AG04449 (cell line): ENCODE measurements at regions not wholly inside any gene's neighbourhood (a gene's known extent, or its start where the extent isn't known, plus 50 kb on each side); places are given as distances from the start of the nearest gene placed in this dataset.
A peak's percentile ranks its signal among the peaks of the same experiment; 100 is the strongest.

ENCODE experiments used
- CTCF ChIA-PET: fragments of 350-600 bp; formaldehyde crosslinking; extraction: SDS; loops from one replicate; lab custom pipeline; 2021; ENCODE audit warnings: antibody characterized with exemption; lab: Yijun Ruan, JAX
- POLR2A ChIA-PET: fragments of 400-600, 350-600 bp; formaldehyde crosslinking; extraction: SDS; loops from one replicate; lab custom pipeline; 2020; ENCODE audit warnings: antibody characterized with exemption, inconsistent platforms; lab: Yijun Ruan, JAX
- DNase-seq: peaks from one replicate; pipeline ENCODE4 v3.0.0-alpha.2; 2010; ENCODE audit warnings: low read depth, low spot score
- H3K4me3 ChIP-seq: 2 replicates; pipeline ENCODE4 v1.5.1; 2011; ENCODE audit warnings: low read depth, mild to moderate bottlenecking, control low read depth, low read length
- TF ChIP-seq, protein P1 (sequence below): IDR thresholded peaks from one replicate; pipeline ENCODE4 v1.5.1; 2011; ENCODE audit warnings: mild to moderate bottlenecking, moderate library complexity, low read length, control low read depth, inconsistent platforms; ENCODE audit not compliant: insufficient read depth; ENCODE audit errors: missing control alignments

DNA sequence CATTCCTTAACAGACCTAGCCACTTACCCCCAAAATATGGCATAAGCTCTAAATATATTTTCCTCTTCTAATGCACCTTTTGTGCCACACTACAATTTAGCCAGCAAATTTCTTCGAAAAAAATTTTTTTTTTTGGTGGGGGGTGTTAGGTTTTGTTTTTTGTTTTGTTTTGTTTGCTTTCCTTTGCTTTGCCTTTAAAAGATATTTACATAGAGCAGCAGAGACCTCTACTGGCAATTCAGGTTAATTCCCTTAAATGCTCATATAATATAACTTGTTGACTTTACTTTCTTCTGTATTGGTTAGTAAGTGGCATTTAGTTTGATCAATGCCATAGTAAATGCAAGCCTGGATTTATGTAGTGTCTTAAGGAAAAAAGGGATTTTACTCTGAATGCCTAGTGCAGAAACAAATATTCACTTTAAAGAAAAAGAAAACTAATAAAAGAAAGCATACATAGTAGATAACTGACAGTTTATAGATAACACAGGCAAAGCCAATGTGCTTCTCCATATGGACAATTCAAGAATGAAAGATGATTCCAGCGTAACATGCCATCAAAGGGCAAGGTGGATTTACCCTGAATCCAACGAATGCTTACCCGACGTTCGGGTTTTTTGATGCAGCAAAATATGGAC is 1250.6 kb downstream of the GATA3 start:
- no peak overlapping the region for H3K4me3 ChIP-seq
- ChIA-PET CTCF (interaction anchor here (3.0 kb wide), 1 partner anchor 1780 kb away, joined by 17 read pairs; no protein-coding TSS in a partner anchor), POLR2A (no interaction called here)
- TF ChIP-seq, protein P1, sequence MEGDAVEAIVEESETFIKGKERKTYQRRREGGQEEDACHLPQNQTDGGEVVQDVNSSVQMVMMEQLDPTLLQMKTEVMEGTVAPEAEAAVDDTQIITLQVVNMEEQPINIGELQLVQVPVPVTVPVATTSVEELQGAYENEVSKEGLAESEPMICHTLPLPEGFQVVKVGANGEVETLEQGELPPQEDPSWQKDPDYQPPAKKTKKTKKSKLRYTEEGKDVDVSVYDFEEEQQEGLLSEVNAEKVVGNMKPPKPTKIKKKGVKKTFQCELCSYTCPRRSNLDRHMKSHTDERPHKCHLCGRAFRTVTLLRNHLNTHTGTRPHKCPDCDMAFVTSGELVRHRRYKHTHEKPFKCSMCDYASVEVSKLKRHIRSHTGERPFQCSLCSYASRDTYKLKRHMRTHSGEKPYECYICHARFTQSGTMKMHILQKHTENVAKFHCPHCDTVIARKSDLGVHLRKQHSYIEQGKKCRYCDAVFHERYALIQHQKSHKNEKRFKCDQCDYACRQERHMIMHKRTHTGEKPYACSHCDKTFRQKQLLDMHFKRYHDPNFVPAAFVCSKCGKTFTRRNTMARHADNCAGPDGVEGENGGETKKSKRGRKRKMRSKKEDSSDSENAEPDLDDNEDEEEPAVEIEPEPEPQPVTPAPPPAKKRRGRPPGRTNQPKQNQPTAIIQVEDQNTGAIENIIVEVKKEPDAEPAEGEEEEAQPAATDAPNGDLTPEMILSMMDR: no peak
- no peak for DNase-seq

DNA sequence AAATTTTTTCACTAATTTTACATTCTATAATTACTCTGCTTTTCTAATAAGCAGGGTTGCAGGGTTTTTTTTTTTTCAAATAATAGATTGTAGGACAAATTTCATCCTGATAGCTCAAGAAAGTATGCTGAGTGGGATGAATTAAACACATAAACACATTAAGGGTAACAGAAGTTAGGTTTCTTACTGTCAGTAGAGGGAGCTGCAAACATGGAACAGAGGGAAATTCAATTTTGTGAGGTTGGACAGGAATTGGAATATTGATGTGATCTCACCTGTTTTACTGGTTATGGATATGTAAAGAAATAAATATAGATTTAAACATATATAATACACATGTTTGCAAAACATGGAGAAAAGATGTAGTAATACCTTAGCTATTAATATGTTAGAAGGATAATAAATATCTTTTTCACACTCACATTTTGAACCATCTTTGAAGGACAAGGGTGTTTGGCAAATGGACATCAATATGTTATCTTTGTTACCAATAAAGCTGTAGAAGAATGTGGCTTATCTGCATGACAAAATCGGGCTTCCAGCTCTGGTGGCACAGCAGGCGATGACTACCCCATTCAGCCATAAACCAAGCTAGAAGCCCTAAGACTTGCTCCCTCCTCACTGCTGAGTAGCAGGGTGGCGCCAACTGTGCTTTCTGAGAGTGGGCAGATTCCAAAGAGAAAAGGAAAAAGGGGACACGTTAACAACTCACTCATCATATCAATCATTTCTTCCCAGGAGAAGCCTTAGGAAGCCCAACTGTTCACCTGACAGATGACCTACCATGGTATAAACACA is 1257.4 kb downstream of the GATA3 start:
- DNase-seq: no peak
- POLR2A ChIA-PET: interaction anchor here (0.6 kb wide), 1 partner anchor 1500 kb away, joined by 3 read pairs; no protein-coding TSS in a partner anchor
- TF ChIP-seq, protein P1: no peak
- CTCF ChIA-PET: interaction anchor here (1.1 to 3.4 kb wide), 3 partner anchors 9 to 1724 kb away, joined by 3 to 11 read pairs (median 3); no protein-coding TSS in a partner anchor
- H3K4me3 ChIP-seq: no peak overlapping the region

DNA sequence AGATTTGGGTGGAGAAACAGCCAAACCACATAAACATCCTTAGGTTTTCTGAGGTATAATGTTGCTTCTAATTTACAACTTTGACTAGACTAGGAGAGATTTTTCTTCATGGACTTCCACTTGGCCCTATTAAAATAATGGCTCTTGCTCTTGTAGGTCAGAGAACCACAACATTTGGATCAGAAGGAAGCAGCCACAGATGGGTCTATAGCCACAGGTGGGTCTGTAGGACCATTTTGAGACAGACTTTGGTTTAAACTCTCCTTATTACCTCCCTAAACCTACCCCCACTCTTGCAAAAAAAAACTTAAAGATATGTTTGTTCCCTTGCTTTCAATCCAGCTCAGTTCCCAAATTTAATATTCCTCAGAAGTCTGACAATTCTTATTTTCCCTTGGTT is 1260.8 kb downstream of the GATA3 start:
- no peak overlapping the region for H3K4me3 ChIP-seq
- CTCF ChIA-PET: interaction anchor here (1.8 kb wide), 1 partner anchor 27 kb away, joined by 6 read pairs; no protein-coding TSS in a partner anchor
- POLR2A ChIA-PET: no interaction called here
- TF ChIP-seq, protein P1: no peak
- no peak for DNase-seq

DNA sequence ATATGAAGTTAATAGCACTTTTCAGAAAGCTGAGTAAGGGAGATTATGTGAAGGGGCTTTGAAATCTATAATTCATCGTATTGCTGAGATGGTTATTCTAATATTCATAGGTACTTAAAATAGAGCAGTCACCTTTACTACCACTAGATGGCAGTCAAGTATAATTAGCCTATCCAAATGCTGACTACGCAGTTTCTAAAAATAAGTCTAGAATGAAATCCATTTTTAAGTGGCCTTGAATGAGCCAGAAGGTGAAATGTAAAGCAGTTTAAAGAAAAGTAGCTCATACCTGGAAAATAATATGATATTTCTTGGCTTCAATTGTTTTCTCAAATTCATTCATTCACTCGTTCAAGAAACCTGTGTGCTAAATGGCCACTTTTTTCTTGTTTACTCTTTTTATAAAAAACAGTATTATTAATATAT is 1277.1 kb downstream of the GATA3 start:
- DNase-seq: peak; percentile 10
- TF ChIP-seq, protein P1: peak; percentile 48
- POLR2A ChIA-PET: no interaction called here
- CTCF ChIA-PET: interaction anchor here (0.6 to 4.0 kb wide), 12 partner anchors 8 to 1939 kb away, joined by 3 to 19 read pairs (median 4); no protein-coding TSS in a partner anchor
- H3K4me3 ChIP-seq: no peak overlapping the region

DNA sequence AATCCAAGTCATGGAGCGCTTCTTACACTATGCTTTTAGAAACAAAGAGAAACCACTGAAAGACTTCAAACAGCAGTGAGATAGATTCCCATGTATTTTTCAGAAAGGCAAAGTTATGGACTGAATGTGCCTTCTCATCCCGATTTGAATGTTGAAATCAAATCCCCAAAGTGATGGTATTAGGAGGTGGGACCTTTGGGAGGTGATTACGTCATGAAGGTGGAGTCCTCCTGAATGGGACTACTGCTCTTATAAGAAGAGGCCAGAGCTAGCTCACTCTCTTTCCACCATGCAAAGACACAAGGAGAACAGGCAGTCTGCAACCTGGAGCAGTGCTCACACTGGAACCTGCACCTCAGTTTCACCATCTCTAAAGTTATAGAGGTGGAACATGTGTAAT is 1279.8 kb downstream of the GATA3 start:
- POLR2A ChIA-PET: no interaction called here
- CTCF ChIA-PET: interaction anchor here (4.0 kb wide), 1 partner anchor 8 kb away, joined by 19 read pairs; no protein-coding TSS in a partner anchor
- TF ChIP-seq, protein P1: no peak
- no peak overlapping the region for H3K4me3 ChIP-seq
- no peak for DNase-seq

DNA sequence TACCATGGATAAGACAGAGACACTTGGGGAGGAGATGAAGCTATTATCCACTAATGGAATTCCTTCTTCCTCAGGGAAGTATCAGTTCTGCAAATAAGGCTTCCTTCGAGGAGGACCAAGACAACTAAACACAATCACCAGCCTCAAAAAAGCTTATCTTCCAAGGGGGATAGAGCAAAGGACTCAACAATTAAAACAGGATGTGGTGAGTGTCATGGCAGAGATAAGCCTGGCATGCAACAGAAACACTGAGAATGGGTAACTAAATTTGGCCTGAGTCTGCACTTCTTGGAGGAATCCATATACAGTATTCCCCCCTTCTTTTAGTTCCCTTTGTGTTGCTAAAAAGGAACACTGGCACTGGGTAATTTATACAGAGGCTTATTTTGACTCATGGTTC is 1285.2 kb downstream of the GATA3 start:
- ChIA-PET POLR2A (no interaction called here), CTCF (interaction anchor here (0.6 to 1.0 kb wide), 2 partner anchors 8 to 1696 kb away, joined by 3 read pairs; no protein-coding TSS in a partner anchor)
- no peak for DNase-seq
- TF ChIP-seq, protein P1: no peak
- no peak overlapping the region for H3K4me3 ChIP-seq
